NCI-H226 (cell line): ENCODE measurements at regions not wholly inside any gene's neighbourhood (a gene's known extent, or its start where the extent isn't known, plus 50 kb on each side); places are given as distances from the start of the nearest gene placed in this dataset.

ENCODE experiments used
- DNase-seq: peaks from one replicate; pipeline ENCODE4 v3.0.0-alpha.2; 2015

DNA sequence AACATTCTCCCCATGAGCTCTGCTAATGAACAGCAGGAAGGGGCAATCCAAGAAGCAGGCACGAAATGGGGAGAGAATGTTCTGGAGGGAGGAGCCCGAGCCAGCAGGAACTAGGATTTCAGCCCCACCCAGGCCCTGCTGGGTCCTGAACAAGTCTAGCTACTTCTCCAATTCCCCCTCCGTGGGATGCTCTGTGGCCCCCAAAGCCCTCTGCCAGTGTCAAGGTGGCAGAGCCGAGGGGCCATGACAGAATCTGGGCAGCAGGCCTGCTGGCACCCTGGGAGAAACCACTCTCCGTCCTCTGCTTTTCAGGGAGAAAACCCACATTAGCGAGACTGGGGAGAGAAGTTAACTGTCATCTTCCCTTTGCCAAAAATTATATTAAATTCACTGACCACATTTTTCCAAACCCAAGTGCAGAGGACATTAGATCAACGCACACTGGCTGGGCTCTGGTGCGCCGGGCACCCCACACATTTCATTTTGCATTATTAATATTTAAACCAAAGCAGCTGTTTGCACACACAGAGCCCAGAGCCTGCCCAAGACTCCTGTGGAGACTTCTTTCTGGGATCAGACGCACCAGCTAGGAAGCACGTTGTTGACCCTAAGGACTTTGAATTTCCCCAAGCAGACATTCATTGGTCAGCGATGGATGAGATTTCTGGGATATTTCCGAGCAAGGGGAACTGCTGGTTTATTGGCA is 80.2 kb upstream of the PKDCC start:
- no peak for DNase-seq

DNA sequence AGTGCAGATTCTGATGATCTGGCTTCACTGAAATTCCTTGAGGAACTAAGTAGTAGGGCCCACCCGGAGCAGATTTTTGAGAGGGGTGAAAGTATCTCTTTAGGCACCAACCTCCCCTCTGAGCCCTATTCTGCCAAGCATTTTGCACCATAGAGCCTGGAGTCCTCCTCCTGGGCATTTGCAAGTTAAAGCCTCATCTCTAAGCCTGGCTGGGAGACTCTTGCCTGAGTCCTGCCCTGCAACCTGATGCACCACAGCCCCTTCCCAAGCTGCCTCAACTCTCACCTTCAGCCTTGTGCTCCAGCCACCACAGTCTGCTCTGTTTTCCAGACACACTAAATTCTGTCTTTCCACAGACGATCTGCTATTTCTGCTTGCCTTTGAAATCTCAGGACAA is 79.6 kb upstream of the PKDCC start:
- no peak for DNase-seq

- DNase-seq: no peak
Measured at GRCh38 chr2:41970988-41971660, 76.7 kb upstream of the PKDCC start.

- no peak for DNase-seq
Measured at GRCh38 chr2:41972179-41972578, 75.6 kb upstream of the PKDCC start.

DNA sequence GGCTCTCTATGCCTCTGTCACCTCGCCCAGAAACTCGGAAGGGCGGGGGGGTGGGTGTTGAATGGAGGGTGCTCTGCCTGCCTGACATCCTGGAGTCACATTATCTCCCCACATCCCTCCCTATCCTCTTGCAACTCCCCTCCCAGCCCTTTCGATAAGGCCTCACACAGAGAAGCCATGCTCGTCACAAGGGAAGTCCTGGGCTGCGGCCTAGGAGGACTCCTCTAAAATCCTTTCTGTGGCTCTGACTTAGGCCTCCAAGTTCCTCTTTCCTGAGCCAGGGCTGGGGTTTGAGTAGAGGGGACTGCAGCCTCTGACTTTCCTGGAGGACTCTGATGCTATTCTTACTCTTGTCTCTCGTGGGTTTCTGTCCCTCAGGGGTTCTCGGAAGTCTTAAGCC is 75.0 kb upstream of the PKDCC start:
- no peak for DNase-seq

GRCh38 chr2:41973871-41974270 is 74.0 kb upstream of the PKDCC start:
- DNase-seq: no peak

GRCh38 chr2:41981417-41981816 is 66.4 kb upstream of the PKDCC start:
- DNase-seq: no peak

DNA sequence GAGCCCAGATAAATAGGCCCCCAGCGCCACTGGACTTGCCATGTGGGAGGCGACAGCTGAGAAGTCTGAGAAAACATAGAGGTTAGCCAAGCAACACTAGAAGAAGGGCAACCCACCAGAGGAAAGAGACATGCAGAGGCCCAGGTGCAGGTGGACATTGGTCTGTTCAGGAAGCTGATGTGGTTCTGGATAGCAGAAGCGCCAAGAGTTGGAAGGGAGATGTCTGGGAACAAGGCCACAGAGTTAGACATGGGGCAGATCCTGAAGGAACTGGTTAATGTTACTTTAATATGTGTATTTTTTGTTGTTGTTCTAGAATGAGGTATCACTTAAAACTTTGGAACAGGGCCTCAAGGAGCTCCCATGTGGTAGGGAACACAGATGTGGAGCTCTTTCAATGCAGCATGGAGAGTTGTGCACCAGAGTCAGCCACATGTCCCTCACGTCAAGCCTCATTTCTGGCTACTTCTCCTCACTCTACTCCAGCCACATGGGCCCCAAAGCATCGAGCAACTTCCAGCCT is 62.2 kb upstream of the PKDCC start:
- DNase-seq: no peak

DNA sequence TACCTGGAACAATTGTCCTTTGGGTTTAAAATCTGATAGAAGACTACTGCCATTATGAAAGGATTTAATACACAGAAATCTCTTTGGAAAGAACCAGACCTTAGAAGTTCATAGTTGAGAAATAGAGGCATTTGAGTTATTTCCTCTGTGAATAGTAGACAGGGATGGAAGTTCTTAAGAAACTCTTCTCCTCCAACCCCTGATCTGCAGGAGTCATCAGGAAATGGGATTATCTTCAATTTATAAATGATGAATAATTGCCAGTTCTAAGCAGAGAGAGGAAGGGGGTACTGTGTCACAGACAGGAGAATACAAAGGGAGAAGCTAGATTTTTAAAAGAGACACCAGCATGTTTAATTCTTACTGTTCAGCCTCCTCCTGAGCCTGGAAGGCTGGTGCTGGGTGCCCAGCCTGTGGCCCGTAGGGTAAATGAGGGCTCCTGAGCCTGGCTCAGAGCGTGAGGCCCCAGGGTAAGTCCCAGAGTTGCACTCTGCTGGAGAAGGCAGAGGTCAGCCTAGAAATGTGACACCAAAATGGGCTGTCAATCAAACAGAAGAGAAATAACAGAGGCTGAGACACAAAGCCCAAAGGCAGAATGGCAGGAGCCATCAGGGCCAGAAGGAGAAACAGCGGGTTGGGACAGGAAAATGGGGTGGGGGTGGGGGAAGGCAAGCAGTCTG is 58.2 kb upstream of the PKDCC start:
- no peak for DNase-seq

DNA sequence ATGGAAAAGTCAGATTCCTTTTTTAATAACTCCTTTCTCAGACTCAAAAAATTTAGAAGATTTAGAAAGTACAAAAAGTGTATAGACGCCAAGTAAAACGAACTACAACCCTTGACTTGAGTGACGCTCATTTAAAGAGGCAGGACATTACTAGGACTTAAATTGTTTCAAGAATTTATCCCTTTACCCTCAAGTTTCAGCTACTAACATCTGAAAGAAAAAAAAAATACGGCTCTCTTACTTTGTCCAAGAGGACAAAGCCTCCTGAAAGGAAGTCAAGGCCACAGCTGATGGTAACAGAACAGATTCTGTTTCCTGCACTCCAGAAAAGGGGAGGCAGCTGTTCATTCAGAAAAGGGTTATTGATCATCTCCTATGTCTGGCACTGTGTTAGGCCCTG is 57.6 kb upstream of the PKDCC start:
- no peak for DNase-seq

- peak; percentile 81 for DNase-seq
Measured at GRCh38 chr2:41990688-41991087, 57.1 kb upstream of the PKDCC start.

DNA sequence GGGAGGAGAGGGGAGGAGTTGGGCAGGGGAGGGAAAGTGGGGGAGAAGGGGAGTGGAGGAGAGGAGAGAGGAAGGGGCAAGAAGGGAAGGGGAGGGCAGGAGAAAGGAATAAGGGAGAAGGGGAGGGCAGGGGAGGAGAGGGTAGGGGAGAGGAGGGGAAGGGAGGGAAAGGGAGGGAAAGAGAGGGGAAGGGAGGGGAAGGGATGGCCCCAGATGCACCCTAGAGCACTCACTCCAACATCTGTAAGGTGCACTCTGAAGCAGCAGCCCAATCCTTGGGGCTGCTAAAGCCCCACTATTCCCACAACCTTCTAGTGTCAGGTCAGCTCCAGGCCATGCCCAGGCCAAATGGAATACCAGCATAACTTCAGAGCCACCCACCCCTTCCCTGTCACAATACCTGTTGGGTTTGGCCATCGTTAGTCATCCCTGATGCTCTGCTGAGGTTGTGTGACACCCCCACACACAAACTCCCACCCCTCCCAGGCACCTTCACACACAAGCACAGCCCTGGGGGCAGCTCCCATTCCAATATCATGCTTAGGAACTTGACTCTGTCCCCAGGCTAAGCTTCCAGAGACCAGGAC is 55.7 kb upstream of the PKDCC start:
- no peak for DNase-seq

DNA sequence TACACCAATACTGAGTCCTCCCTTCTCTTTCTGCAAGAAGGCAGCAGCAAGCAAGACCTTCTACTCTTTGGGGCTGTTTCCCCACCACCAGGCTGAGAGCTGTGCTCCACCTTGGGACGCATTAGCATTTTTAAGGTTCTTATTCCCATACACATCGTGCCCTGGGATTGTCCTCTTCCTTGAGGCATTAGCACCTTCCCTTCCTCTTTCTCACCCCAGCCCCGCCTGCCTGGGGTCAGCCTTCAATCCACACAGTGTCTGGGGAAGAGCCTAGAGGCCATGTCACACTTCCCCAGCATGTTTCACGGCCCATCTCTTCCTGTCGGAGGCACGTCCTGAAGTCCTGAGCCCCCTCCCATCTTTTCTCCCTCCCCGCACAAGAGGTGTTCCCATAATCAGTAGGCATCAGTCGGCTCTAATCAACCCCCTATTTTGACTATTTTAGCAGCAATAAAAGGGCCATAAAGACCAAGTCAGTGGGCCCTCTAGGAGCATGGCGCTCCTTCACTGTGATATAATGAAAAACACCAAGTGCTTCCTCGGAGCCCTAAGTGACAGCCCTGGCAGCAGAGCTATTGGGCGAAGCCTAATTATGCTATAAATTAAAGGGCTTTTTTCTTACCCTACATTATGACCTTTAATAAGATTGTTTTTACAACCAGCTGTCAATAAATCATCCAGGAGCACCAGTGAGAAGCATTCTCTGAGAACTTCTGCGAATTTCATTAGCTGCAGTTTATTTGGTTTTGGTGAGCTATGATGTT is 55.0 kb upstream of the PKDCC start:
- DNase-seq: no peak

DNA sequence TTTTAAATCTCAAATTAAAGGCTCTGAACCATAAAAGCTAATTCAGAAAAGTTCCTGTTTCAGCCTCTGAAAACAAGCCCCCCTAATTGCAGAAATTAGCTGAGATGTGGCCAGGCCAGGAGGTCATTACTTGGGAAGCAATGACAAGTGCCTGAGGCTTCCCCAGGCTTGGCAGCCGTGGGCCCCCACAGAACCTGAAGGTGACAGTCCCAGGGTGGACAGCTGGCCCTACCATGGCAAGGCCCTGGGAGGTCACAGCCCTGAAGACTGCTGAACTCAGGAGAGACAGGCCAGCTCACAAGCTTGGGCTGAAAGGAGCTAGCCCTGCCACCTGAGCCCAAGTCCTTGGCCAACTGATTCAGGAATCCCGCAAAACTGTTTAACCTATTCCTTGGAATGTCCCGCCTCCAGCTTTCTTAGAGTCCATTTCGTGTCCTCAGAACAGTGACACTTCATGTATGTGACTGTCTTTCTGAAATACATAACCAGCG is 54.3 kb upstream of the PKDCC start:
- DNase-seq: no peak

GRCh38 chr2:41994233-41994637 is 53.6 kb upstream of the PKDCC start:
- DNase-seq: peak; percentile 19

DNA sequence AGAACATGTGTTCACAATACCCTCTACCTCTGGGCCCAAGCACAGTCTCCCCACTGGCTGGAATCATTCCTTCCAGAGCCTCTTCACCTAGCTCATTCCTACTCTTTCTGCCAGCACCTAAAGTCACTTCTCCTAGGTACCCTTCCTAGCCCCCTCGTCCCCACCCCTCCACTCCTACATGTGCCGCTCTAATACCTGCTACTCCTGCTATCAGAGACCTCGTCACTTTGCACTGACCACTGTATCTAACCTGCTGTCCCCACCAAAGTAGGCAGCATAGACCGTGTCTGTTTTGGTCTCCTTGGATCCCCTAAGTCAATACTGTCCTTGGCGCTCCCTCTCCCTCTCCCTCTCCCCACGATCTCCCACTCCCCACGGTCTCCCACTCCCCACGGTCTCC is 53.2 kb upstream of the PKDCC start:
- no peak for DNase-seq

GRCh38 chr2:41997561-41997960 is 50.3 kb upstream of the PKDCC start:
- no peak for DNase-seq
